GM19463 (cell line): ENCODE measurements at regions not wholly inside any gene's neighbourhood (a gene's known extent, or its start where the extent isn't known, plus 50 kb on each side); places are given as distances from the start of the nearest gene placed in this dataset.
A peak's percentile ranks its signal among the peaks of the same experiment; 100 is the strongest.

ENCODE experiments used
- ATAC-seq: cut with Tn5 transposase; IDR thresholded peaks from one replicate; pipeline ENCODE4 v1.9.1; 2021; ENCODE audit warnings: mild to moderate bottlenecking, moderate library complexity; ENCODE audit not compliant: unreplicated experiment

- no peak for ATAC-seq
Measured at GRCh38 chr6:129778793-129779192, 68.8 kb upstream of the ARHGAP18 start.

GRCh38 chr6:129777371-129777770 lies 67.4 kb upstream of the ARHGAP18 start:
- ATAC-seq = no peak

- ATAC-seq = no peak
Measured at GRCh38 chr6:129776542-129777330, 66.8 kb upstream of the ARHGAP18 start.

- ATAC-seq = peak; percentile 66
Measured at GRCh38 chr6:129774697-129775447, 64.9 kb upstream of the ARHGAP18 start.

GRCh38 chr6:129773304-129773703 lies 63.3 kb upstream of the ARHGAP18 start:
- no peak for ATAC-seq

GRCh38 chr6:129771678-129772077 lies 61.7 kb upstream of the ARHGAP18 start:
- no peak for ATAC-seq

- no peak for ATAC-seq
Measured at GRCh38 chr6:129767776-129768485, 58.0 kb upstream of the ARHGAP18 start.

GRCh38 chr6:129766959-129767728 lies 57.2 kb upstream of the ARHGAP18 start:
- peak; percentile 93 for ATAC-seq

- no peak for ATAC-seq
Measured at GRCh38 chr6:129764761-129765407, 54.9 kb upstream of the ARHGAP18 start.

- ATAC-seq = no peak
Measured at GRCh38 chr6:129759796-129760605, 50.0 kb upstream of the ARHGAP18 start.
